A204.1 (cell line): ENCODE measurements at regions not wholly inside any gene's neighbourhood (a gene's known extent, or its start where the extent isn't known, plus 50 kb on each side); places are given as distances from the start of the nearest gene placed in this dataset.

Experiments
- FAIRE-seq: peaks from 2 replicates; lab custom pipeline; 2012; peaks lifted over from hg19 to GRCh38; lab: Jason Lieb, UNC

DNA sequence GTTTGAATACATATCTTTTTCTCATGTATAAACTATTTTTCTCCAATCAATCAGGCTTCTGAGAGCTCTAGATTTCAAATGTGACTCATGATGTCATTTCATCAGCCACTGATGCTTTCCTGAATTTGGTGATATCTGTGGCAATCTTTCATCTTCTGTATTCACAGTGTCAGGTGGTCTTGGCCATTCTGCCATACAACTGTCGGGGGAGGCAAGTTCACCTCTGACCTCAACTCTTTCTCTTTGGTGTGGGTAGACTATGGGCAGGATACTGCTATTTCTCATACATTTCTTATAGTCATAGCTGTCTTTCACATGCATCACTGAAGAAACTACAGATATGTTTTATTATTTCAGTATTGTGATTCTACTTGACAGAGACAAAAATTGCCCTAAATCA is 414.1 kb upstream of the MEF2C start:
- FAIRE-seq = no peak

GRCh38 chr5:89293810-89294209 is 410.8 kb upstream of the MEF2C start:
- no peak for FAIRE-seq

GRCh38 chr5:89292487-89292886 is 409.5 kb upstream of the MEF2C start:
- no peak for FAIRE-seq

GRCh38 chr5:89289604-89290003 is 406.6 kb upstream of the MEF2C start:
- no peak for FAIRE-seq

DNA sequence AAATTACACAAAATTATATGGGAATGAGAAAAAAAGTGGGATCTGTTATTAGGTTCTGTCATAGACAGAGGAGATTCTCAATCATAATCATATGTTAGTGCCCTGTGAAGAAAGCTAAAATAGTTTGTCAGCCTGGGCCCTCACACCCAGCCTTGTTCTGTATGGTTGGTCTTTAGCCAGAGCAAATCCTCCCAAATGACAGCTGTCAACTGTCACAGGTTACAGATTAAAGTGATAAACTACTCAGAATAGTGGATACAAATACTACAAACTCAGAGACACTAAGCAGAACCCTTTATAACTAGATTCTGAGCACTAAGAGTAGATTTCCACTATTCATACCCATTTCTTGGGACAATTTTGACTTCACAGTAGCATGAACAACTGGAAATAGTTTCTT is 405.0 kb upstream of the MEF2C start:
- FAIRE-seq = no peak

DNA sequence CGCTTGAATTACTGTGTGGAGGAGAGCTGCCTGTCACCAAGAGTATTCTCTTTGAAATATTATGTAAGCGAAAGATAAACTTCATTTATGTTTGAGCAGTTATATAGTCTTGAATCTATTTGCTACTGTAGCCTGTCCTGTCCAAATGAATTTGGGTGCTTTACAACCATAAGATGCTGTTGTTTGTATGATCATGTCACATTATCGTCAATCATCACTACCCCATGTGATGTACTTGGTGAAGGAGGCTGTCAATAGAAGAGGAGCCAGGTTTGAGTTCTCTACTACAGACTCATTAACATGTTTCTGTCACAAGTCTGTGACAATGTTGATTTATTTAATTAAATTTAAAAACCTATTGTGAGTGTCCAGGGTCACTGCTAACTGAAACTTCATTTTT is 403.3 kb upstream of the MEF2C start:
- no peak for FAIRE-seq

- FAIRE-seq = no peak
Measured at GRCh38 chr5:89283728-89284493, 400.9 kb upstream of the MEF2C start.

DNA sequence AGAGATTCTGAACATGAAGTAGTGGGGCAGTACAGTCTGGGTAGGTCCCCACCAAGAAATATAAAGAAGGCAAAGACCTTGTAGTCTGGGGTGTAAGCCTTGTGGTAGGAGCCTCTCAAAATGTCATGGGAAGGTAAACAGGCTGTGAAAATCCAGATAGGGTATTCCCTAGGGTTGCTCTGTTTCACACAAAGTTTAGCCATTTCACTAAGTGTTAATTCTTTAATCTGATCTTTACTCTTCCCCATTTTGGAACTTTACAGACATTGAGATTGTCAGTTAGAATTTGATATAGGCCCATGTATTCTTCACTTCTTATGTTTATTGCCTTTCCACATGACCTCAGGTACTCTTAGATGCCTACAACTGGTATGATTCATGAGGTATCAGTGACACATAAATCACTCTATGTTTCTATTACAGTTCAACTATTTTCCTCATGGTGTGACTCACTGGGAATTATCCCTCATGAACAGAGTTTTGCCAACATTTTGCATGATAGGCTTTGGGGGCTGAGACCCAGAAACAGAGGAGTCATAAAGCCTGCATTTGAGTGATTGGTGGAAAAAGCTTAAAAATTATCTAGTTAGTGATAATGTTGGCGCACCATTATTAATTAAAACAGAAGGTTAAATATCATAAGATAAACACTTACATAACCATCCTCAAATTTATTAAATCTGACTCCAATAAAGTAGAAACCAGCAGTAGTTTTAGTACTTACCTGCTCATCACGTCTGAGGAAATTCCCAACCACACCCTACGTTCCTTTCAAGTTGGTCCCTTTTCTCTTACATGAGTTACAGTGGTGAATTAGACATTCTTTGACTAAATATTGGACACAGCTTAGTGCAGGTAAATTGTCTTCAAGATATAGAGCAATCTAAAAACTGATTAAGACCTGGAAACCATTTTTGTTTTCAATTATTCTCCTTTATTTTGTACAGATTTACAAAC is 399.8 kb upstream of the MEF2C start:
- no peak for FAIRE-seq

DNA sequence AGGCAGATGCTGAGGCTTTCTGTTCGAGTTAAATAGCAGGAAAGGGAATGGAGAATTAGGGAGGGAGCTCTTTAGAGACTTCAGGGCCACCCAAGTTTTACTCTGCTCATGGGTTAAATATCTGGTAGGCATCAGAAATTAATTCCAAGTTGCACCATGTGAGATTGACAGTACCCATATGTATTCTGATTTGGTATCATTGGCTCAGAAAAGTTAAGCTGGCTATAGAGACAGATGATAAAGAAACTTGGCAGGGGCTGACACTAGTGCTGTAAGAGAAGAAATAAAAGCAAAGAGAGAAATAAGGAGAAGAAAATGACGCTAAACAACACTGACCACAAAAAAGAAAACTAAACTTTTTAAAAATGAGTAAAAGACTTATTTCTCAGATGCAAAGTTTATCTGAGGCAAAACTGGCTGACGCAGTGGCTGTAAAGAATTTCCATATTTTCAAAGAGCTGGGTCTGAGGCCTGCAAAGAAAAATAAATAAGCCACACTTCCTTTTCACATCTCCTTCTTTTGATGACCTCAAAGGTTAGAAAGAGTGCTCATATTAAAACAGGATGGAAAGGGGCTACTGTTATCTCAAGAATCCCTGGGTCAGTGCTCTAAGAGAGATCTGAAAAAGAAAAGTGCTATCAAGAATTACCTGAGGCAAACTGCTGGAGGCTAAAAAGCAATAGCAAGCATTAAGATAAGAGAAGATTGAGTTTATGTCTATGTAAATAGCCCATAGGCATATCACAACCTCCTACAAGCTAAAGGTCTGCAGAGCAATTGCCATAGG is 399.0 kb upstream of the MEF2C start:
- no peak for FAIRE-seq

GRCh38 chr5:89281211-89281610 is 398.2 kb upstream of the MEF2C start:
- FAIRE-seq = no peak

DNA sequence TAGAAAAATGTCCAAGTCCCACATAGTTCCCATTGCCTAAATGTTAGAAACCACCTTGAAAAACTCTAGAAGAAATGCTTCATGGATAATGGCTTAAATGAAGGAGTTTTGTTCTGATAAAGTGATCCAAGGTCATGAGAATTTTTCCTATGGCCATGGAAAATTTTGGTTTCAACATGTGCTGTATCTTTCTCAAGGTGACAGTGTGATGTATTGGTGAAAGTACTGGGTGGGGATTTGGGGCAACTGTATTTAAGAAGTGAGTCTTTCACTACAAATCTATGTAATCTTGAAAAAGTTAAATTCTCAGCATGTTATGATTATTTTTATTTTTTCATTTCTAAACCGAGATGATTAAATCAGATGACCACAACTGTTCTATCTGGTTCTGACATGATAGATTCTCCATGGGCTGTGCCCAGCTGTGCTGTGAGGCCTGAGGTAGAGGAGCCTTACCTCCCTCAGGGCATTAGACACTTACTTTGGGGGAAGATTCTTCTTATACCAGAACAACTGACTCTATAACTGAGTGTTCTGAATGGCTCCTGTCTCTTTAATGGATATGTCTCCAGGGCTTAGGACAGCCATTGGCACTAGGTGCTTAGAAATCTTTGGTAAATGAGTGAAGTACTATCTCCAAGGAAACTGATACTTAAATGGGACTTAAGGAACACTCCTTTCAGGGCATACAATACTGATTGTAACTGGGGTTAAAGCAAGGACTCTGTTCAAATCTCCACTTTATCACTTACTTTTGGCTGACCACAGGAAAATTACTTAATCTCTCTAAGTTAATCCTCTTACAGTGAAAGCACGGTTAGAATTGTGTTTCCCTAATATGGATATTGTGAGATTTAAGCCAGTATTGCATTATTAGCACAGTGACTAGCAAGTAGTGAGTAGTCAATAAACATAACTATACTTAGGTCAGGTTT is 397.4 kb upstream of the MEF2C start:
- FAIRE-seq = no peak

DNA sequence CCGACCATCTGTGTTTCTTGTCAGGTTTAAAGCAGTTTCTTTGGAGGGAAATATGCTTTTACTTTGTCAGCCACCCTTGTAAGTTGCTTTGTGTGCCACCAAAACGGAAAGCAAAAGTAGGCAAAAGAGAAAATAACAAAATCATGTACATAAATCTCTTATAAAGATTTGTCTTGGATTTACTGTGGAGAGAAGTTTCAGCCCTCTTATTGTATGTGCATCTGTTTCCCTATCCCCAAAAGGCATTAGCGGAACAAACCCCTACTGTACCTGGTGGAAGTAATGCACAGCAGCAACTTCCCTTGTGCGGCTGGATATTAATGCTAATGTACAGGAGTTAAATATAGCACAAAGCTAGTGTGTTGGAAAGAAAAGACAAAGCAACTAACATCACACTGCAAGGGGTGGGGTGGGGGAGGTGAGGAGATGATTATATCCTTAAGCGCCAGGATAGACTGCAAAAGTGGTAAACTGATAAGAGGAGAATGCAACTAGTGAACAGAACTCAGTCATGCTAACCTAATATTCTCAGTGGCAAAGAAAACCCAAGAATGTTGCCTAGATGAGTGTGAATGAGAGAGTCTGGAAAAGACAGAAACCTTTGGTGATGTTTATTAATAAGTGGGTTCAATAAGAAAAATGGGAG is 396.5 kb upstream of the MEF2C start:
- no peak for FAIRE-seq

- FAIRE-seq = no peak
Measured at GRCh38 chr5:89277816-89278215, 394.8 kb upstream of the MEF2C start.

- FAIRE-seq = no peak
Measured at GRCh38 chr5:89276566-89277305, 393.8 kb upstream of the MEF2C start.

- no peak for FAIRE-seq
Measured at GRCh38 chr5:89275066-89275855, 392.3 kb upstream of the MEF2C start.

DNA sequence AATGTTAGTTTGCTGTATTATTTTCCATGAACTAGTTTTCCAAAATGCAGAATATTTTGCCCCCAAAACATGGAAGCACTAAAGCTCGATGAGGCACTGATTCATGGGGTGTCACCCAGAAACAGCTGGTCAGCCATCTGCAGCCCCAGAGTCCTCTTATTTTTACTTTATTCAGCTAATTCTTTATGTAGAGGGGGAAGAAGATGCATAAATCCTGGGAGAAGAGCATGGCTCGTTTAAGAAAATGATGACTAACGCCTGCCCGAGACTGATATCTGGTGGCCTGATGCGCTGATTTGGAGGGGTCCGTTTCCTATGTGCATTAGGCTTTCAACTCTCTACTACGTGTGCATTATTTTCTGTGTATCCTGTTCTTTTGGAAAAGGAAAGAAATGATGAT is 390.3 kb upstream of the MEF2C start:
- no peak for FAIRE-seq

DNA sequence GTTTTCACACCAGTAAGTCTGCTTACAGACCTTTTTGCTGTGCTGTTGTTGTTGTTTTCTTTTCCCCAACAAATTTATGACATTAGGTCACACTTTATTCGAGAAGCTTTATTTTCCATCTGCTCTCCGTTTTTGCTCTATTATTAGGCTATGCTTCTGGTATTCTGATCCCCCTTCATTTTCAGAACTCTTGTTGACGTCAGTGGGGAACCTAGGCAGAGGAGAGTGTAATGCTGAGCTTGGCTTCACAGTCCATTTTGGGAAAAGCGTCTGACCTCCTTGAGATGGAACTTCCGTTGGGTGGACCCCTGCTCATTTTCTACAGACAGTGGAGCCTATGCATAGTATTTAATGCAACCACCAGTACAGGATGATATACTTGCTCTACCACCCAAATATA is 387.9 kb upstream of the MEF2C start:
- FAIRE-seq = no peak

- no peak for FAIRE-seq
Measured at GRCh38 chr5:89269721-89270120, 386.7 kb upstream of the MEF2C start.

DNA sequence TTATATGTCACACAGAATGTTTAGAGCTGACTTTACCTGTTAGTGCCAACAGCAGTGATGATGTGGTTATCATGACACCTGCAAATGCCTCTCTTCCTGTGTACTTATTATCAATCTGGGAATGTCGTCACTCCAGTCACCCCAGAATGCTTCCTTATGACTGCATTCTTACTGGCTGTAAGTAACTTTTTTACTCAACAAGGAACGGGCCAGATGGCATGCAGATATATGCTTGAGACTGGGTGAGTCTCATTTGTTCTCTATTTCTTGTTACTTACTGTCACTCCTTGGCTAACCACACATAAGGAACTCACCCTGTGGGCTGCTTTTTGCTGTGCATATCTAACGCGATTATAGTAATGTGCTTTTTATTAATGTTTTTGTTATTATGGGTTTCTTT is 385.5 kb upstream of the MEF2C start:
- FAIRE-seq = no peak

DNA sequence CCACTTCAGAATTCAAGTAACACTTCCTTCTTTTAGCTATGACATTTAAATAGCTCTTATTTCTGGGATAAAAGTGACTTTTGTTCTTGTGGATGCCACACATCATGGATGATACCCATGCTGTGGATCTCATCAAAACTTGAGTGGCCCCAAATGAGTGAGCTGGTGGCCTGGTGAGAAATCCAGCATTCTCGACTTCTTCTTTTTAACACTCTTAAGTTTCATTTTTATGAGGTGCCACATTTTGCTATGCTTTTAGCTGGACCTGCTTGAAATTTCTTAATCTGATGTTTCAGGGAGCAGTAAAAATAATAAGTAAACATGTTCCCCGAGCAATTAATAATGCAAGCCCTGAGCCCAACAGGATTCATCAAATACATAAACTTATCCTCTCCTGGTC is 384.8 kb upstream of the MEF2C start:
- FAIRE-seq = no peak
